Tibial nerve (tissue), 4 donors: ENCODE measurements at regions not wholly inside any gene's neighbourhood (a gene's known extent, or its start where the extent isn't known, plus 50 kb on each side); places are given as distances from the start of the nearest gene placed in this dataset.

Experiments
- CTCF ChIP-seq, 5 experiments: fragments of 200-600 bp in 3 of 5; fragments of 450-650 bp in 2 of 5; sonication (generic) in 3 of 5; IDR thresholded peaks; one replicate each; pipeline ENCODE4 v1.5.1; 2016 to 2019; ENCODE audit warnings: antibody characterized with exemption in 5 of 5, mild to moderate bottlenecking in 3 of 5, moderate library complexity in 2 of 5
- EP300 ChIP-seq, 2 donors: sonication (generic); formaldehyde crosslinking; IDR thresholded peaks; one replicate each; pipeline ENCODE4 v1.6.1; 2017; ENCODE audit warnings: antibody characterized with exemption in 2 of 2, mild to moderate bottlenecking in 1 of 2
- POLR2A ChIP-seq, 2 donors: fragments of 450-650 bp; IDR thresholded peaks; one replicate each; pipeline ENCODE4 v1.6.1; 2017; ENCODE audit warnings: antibody characterized with exemption in 2 of 2, mild to moderate bottlenecking in 2 of 2, moderate library complexity in 2 of 2

- TF ChIP-seq CTCF (IDR thresholded peaks at IDR 0.05) (no peak), POLR2A (IDR thresholded peaks at IDR 0.05) (no peak), EP300 (IDR thresholded peaks at IDR 0.05) (no peak)
Measured at GRCh38 chr5:56631719-56632118, 183.6 kb upstream of the MAP3K1 start.
